Caki2 (cell line): ENCODE measurements at regions not wholly inside any gene's neighbourhood (a gene's known extent, or its start where the extent isn't known, plus 50 kb on each side); places are given as distances from the start of the nearest gene placed in this dataset.

Experiments
- DNase-seq: peaks from one replicate; pipeline ENCODE4 v3.0.0-alpha.2; 2015; ENCODE audit warnings: low read depth
- in situ Hi-C: cut with HindIII; loops from 2 replicates; pipeline ENCODE4 v1.10.0; 2016; ENCODE audit warnings: low sequenced_read_pairs, low pct_unique_long_range_greater_than_20kb, mixed read lengths

DNA sequence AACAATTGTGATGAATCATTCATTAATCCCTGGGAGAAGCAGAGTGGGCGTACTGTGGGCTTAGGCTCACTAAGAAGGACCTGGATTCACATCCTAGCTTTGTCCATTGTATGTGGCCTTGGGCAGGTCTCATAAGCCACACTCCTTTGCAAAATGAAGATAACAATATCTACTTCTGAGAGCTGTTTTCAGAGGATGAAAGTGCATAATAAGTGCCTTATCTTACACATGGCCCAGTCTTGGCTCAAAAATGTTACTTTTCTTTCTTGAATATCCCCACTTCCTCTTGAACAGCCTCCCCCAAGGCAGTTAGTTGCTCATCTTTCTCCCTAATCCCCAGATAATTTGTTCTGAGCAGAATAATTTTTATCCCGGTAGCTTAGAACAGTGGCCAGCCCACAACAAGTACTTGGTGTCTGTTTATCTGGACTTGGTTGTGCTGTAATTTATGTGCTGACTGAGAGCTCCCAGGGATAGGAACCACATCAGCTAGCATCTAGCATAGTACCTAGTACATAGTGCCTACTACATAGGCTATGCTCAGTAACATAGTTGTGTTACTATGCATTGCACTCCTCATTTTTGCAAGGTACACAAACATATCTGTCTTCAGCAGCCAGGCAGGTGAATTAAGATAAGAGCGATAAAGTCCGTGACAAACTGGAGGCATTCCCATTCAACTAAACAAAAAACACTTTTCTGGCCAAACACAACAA is 61.7 kb upstream of the NUDT4 start:
- DNase-seq = no peak
- in situ Hi-C loops = no loop called here

GRCh38 chr12:93316623-93316971 is 61.1 kb upstream of the NUDT4 start:
- in situ Hi-C loops = no loop called here

GRCh38 chr12:93317227-93317626 is 60.5 kb upstream of the NUDT4 start:
- in situ Hi-C loops = no loop called here
- DNase-seq = peak; percentile 23

More at GRCh38 chr12:93316623-93316971, 61.1 kb upstream of the NUDT4 start:
- DNase-seq = no peak

- in situ Hi-C loops = no loop called here
- no peak for DNase-seq
These were observed 58.8 kb upstream of the NUDT4 start for GRCh38 chr12:93318720-93319522.

DNA sequence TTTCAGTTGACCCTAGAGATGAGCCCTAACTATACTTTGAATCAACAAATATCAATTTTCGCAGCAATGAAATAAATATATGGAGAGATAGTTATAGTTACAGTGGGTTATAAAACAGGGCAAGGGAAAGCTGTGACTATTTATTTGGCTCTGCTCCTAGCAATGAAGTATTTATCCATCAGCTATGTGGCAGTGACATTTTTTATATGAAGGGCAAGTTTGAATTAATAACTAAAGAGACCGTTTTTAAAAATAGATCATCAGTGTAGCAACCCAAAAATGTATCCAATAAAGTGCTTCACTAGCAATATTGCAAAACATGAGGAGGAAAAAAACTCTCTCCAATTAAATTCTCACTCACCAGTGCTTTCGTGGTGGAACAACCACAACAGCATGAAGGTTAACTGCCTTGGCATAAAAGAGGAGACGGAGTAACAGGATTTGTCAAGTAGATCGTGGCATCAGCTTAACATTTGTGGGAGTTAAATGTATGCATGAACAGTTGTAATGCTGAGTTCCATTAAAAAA is 58.1 kb upstream of the NUDT4 start:
- in situ Hi-C loops = no loop called here
- DNase-seq = no peak

GRCh38 chr12:93322784-93323183 is 54.9 kb upstream of the NUDT4 start:
- in situ Hi-C loops = no loop called here
- no peak for DNase-seq

- in situ Hi-C loops = no loop called here
- DNase-seq = no peak
These were observed 53.9 kb upstream of the NUDT4 start for GRCh38 chr12:93323625-93324329.

DNA sequence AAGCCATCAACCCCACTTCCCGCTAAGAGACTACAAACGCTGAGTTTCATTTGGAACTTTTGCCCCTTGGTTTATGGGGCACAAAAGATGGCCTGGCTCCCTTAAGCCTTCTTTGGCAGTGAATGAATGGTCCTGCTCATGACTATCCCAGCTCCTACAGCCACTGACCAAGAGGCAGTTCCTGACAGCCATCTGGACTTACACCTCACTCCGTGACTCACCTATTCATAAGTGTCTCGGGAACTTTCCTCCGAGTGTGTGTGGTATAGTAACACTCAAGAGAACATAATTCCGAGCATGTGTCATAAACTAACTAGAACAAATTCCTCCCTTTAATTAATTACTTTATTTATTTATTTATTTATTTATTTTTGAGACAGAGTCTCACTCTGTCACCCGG is 51.9 kb upstream of the NUDT4 start:
- no peak for DNase-seq
- in situ Hi-C loops = no loop called here
